Transverse colon (tissue), 3 donors: ENCODE measurements at regions not wholly inside any gene's neighbourhood (a gene's known extent, or its start where the extent isn't known, plus 50 kb on each side); places are given as distances from the start of the nearest gene placed in this dataset.

Experiments
- EP300 ChIP-seq: sonication (generic); formaldehyde crosslinking; IDR thresholded peaks from one replicate; pipeline ENCODE4 v1.6.1; 2017; ENCODE audit warnings: antibody characterized with exemption, low read depth
- POLR2A ChIP-seq: fragments of 450-650 bp; IDR thresholded peaks from one replicate; pipeline ENCODE4 v1.6.1; 2016; ENCODE audit warnings: antibody characterized with exemption, mild to moderate bottlenecking, moderate library complexity
- TF ChIP-seq, protein P1 (sequence below), 5 experiments: fragments of 200-600 bp in 3 of 5; fragments of 450-650 bp in 2 of 5; sonication (generic) in 3 of 5; IDR thresholded peaks; 1 replicate in 2 of 5; 2 replicates in 3 of 5; pipeline ENCODE4 v1.5.1; 2016 to 2017; ENCODE audit warnings: antibody characterized with exemption in 5 of 5, inconsistent platforms in 3 of 5, mild to moderate bottlenecking in 2 of 5, moderate library complexity in 1 of 5

DNA sequence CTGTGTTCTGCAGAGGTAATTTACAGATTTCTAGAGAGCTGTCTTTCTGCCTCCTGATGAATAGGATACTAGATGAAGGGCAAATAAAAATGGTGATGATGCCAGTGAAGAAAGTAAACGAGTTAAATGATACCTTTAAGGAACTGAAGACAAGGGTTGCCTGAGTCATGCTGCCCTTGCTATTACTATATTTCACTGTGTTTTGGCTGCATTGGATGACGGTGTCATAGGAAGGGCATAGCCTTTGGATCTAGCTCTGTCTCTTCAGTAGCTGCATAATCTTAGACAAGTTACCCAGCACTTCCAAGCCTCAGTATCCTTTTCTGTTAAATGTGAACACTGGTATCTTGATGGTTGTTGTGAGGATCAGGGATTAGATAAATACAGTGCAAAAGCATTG, 131.5 kb upstream of the FGGY start:
- TF ChIP-seq, protein P1, sequence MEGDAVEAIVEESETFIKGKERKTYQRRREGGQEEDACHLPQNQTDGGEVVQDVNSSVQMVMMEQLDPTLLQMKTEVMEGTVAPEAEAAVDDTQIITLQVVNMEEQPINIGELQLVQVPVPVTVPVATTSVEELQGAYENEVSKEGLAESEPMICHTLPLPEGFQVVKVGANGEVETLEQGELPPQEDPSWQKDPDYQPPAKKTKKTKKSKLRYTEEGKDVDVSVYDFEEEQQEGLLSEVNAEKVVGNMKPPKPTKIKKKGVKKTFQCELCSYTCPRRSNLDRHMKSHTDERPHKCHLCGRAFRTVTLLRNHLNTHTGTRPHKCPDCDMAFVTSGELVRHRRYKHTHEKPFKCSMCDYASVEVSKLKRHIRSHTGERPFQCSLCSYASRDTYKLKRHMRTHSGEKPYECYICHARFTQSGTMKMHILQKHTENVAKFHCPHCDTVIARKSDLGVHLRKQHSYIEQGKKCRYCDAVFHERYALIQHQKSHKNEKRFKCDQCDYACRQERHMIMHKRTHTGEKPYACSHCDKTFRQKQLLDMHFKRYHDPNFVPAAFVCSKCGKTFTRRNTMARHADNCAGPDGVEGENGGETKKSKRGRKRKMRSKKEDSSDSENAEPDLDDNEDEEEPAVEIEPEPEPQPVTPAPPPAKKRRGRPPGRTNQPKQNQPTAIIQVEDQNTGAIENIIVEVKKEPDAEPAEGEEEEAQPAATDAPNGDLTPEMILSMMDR (IDR thresholded peaks at IDR 0.05) = no peak
- no peak for TF ChIP-seq EP300
- no peak for TF ChIP-seq POLR2A
